ENCODE measurements at regions not wholly inside any gene's neighbourhood (a gene's known extent, or its start where the extent isn't known, plus 50 kb on each side); places are given as distances from the start of the nearest gene placed in this dataset.

DNA sequence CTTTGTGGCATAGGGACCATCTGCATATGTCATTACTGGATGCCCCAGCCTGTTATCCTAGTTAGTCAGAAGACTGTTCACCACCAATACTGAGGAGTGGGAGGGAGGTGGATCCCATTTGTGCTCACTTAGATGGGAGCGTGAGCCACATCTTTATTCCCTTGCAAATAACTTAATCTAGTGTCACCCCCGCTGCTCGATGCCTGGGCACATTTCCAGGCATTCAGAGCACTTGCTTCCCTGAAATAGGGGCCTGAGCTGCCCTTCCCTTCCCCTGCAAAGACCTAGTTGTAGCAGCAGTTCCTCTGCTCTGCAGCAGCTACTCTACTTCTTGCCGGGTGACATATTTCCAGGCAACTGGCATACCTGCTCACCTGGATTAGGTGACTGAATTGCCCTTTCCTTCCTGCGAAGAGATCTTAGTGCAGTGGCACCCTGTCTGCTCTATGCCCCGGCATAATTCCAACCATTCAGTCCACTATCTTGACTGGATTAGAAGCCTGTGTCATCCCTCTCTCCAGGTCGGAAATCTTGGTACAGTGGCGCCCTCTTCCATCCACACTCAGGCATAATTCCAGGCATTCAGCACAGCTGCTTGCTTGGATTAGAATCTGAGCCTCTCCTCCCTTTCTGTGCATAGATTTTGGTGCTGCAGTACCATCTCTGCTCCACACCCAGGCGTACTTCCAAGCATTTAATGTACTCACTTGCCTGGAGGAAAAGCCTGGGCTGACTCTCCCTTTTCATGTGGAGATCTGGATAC lies 1389.1 kb upstream of the TMEFF2 start:
- no peak for DNase-seq

DNA sequence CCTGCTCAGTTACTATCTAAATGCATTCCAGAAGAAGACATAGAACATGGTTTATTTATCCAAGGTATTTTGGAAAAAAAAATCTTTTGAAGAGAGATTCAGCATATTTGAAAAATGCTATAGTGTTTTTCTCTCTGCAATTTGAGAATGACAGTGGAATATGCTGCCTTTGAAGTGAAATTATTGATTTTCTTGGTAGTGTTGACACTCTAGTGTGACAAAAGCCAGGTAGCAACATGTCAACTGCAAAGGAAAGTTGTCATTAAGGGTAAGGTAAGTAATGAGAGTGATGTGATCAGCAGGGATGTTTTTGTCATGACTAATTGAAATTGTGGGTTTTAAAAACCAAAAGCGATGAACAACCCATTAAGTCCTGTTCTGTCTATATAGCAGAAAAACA lies 1387.1 kb upstream of the TMEFF2 start:
- no peak for DNase-seq

DNA sequence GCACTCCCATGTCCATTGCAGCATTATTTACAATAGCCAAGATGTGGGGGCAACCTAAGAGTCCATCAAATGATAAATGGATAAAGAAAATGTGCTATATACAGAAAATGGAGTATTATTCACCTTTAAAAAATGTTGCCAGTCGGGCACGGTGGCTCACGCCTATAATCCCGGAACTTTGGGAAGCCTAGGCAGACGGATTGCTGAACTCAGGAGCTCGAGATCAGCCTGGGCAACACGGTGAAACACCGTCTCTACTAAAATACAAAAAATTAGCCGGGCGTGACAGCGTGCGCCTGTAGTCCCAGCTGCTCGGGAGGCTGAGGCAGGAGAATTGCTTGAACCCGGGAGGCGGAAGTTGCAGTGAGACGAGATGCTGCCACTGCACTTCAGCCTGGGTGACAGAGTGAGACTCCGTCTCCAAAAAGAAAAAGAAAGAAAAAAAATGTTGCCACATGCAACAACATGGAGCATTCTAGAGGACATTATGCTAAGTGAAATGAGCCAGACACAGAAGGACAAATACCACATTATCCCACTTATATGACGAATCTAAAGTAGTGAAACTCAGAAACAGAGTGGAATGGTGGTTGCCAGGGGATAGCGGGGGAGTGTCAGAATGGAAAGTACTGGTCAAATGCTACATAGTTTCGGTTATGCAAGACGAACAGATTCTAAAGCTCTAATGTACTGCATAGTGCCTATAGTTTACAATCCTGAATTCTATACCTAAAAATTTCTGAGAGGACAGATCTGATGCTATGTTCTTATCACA lies 1385.6 kb upstream of the TMEFF2 start:
- no peak for DNase-seq

DNA sequence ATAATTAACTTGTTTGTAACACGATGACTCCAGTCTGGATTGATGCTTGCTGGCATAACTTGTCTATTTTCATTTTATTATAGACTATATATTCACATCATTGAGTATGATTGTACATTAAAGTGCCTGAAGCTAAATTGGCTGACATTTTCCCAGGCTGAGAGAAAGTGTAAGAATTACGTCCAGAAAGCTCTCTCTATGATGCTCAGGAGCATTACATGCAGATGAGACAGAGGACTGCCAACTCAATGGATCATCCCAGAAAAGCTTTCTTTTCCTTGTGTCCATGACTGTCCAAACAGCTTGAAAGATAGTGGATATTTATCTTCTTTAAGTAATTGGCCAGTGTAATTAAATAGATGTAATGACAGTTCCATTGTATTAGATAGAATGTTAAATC lies 1372.2 kb upstream of the TMEFF2 start:
- no peak for DNase-seq

DNA sequence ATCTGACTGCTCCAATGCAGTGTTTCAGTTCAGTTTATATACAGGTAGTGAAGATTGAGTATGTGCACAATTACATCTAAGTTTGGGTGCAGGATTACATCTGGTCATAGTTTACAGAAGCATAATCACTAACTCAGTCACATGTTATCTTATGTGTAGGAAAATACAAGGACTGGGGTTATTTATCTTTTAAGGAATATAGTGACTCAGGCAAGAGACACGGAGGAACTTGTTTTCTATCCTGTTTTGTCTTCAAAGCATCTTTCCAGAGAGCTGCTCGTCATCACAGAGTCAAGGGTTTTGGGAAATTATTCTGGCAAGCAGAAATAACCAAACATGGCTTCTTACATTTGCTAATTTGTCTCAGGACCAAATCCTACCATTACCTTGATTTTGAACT lies 1371.5 kb upstream of the TMEFF2 start:
- no peak for DNase-seq

DNA sequence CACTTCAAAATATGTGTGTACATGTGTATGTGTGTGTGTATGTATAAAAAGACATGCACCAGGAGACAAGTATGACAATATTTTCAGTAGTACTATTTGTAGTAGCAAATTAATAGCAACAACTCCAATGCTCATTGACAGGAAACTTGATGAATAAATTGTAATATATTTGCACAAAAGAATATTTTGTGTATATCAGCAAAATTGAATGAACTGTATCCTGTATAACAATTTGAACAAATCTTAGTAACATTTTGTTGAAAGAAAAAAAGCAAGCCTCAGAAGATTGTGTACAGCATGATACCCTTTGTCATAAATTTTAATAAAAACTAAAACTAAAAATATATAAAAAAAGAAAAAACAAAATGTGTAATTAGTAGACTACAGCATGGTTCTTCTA lies 1367.3 kb upstream of the TMEFF2 start:
- DNase-seq = no peak

DNA sequence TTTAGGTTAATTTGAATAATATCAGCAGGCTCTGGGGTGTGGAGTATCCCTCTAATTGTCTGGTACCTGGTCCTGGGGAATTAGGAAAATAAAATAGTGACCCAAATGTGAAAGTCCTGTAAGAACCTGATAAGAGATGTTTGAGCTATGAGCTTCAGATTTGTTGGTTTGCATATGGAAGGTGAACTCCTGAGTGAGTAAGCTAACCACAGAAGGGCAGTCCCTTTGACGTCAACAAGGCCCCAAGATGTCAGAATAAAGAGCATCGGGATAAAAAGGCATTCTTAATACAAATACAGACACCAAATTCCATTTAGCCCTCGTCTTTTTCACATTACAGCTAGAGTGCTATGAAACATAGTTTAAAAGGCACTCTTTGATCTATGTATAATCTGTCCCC lies 1366.3 kb upstream of the TMEFF2 start:
- no peak for DNase-seq

DNA sequence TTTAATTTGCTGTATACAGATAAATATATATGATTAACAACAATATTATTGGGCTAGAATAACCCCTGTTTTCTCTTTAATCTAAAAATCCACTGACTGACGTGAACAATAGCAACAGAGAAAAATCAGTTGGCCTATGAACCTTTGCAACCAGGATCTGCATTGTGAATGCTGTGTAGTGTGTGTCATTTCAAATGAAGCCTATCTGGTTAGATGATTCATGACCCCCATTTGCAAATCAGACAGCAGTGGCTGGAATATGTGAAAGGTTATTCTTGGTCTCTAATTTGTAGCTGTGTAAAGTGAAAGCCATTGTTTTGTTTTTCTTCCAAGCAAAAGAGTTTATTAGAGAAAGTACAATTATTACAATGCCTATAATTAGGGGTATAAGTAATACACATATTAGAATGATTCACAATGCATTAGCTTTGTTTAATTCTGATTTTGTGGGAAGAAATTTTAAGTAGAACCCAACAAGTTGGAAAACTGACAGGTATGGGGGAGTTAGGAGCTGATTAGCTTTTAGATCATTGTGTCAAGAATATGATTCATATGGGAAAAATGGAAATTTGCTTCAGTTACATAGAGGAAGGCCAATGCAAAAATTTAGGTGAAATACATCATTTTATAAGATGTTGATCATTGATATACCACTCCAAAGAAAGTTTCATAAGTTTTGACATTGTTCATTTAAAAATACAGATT lies 1362.2 kb upstream of the TMEFF2 start:
- no peak for DNase-seq

DNA sequence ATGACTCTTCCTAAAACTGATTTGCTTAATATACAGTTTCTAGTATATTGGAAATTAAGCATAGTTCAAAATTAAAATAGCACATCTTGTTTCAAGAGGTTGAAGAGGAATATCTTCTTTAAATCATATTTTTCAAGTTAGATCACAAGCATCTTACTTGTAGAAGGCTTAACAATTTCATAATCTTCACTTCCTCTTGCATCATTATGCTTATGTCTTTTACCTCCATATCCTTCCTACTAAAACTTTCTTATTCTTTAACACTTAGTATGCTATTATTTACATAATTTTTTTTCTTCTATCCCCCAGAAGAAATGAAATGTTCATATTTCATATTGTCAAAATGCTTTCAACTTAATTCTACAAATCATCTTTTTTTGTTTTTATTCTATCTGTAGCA lies 1354.9 kb upstream of the TMEFF2 start:
- no peak for DNase-seq

DNA sequence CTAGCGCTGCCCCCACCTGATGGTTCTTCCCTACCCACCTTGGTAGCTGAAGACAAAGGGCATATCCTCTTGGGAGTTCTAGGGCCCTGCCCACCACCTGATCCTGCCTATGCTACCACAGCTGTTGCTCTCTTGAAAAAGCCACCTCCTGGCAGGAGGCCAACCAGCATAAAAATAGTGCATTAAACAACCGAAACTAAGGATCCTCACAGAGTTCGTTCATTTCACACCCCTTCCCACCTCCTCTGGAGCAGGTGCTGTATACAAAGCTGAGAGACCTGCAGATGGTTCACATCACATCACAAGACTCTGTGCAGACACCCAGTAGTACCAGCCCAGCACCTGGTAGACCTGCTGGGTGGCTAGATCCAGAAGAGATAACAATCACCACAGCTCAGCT lies 1348.0 kb upstream of the TMEFF2 start:
- no peak for DNase-seq

DNA sequence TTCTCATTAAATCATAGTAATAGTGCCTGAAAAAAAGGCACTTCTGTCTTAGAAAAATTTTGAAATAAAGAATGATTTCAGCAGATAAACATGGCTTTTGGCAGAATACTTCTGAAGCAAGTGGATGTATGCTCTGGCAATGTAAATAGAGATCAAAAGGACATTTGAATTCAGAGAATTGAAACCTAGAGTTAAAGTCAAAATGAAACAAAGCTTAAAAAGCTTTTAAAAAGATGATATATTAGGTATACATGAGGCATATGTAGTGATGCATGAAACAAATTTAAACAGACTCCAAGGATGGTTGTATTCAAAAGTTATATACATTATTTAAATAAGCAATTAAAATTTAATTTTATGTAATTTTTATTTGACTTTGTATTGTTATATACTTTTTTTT lies 1344.5 kb upstream of the TMEFF2 start:
- no peak for DNase-seq

DNA sequence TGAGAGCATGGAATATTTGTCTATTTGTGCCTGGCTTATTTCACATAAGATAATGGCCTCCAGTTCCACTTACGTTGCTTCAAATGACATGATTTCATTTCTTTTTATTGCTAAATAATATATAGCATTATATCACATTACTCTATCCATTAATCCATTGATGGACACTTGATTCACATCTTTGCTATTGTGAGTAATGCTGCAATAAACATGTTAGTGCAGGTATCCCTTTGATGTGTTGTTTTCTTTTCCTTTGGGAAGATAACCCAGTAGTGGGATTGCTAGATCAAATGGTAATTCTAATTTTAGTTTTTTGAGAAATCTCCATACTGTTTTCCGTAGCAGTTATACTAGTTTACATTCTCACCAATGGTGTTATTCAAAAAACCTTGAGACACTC lies 1343.3 kb upstream of the TMEFF2 start:
- no peak for DNase-seq

DNA sequence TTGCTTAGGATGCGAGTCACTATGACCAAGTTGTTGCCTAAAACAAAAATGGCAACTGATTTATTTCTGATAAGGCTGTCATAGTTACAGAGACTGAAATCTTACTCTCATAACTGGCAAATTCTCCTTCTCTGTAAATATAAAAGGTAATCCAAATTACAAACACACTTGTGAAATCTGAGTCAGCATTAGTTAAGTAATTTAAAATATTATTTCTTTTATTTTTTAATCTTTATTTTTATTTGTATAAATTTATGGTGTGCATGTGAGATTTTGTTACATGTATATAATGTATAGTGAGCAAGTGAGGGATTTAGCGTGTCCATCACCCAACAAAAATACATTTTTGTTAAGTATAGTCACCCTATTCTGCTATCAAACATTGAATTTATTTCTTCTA lies 1342.8 kb upstream of the TMEFF2 start:
- no peak for DNase-seq

DNA sequence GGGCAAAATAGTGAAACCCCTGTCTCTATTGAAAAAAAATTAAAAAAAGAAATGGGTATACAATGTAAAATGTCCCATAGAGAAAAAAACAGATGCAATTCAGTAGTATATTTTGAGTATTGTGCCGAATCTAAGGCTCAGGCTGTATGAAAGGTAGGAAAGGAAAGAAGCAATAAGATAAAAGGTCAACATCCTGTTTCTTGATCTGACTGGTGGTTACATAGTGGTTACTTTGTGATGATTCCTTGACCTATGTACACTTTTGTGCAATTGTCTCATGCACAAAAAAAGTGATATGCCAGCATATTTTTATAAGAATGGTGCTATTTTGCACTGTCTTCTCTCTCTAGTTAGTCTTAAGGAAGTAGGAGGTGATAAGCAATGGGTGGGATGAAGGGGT lies 1333.7 kb upstream of the TMEFF2 start:
- no peak for DNase-seq

DNA sequence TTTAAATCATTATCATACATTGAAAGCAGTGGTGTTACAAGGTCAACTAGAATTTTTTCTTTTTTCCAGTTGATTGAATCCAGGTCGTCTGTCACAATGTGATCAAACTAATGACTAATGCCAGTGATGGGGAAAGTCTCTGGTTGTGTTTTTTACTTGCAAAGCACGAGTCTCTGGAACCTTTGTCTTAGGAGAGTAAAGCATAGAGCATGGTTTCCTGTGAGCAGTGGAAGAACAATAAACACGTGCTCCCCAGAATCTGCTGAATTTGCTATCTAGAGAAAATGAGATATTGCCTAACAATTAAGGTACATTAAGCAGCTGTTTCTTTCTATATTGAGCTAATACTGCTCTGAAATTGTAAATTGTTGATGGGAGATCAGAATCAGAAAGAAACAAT lies 1332.4 kb upstream of the TMEFF2 start:
- DNase-seq = no peak

DNA sequence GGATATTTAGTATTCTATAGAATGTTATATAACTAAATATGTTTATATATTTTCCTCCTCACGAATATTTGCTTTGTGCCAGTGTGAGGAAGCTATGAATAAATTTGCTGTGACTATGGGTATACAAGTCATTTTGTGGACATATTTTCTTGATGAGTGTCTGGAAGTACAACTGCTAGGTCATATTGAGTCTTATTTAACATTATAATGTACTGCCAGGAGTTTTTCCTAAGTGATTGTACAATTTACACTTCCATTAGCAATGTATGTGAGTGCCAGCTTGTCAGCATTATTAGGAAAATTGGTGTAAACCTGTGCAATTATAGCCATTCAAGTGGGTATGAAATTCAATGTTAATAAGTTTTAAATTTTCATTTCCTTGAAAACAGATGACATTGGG lies 1328.9 kb upstream of the TMEFF2 start:
- no peak for DNase-seq

DNA sequence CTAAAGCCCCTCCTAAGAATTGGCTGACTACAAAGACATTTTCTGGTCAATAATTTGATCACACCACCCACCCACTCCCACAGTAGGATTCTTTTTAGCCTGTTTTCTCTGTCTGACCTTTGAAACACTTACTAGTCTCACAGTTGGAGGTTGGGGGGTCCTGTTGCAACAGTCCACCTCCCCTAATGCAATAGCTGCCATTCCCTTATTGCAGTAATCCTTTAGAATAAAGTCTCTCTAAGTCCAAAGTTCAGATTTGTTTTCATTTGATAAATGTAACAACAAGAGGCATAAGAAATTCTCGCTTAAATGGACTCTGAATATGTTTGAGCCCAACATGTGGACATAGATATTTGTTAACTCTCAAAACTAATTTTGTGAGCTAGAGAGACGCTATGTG lies 1326.8 kb upstream of the TMEFF2 start:
- no peak for DNase-seq

DNA sequence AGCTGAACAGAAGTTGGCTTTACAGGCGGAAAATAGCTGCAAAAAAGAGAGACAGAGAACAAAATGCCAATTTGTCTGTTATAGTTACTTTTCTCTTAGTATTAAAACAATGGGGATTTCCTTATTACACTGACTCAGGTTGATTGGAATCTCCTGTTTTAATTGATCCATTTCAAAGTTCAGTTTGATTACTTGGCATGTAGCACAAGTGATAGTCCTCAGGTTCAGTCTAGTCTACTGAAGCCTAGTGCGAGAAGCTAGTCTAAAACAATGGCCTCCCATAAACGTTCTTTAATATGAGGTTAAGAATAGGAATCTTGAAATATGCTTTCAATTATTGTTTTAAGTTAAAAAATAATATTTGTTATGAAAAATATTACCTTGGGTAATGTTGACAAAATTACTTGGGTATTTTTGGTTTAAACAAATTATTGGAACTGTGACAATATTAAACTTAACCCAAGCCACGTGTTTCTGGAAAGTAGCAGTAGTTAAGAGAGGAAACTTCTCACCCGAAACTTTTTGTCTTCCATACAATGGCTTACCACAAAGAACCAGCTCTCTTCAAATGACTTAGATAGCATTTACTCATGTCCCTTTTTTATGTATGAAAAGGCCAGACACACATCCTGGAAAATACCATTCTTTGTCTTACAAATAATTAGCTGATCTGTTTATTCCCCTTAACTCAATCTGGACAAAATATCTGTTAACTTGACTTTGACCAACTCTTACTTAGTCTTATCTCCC lies 1326.2 kb upstream of the TMEFF2 start:
- no peak for DNase-seq

DNA sequence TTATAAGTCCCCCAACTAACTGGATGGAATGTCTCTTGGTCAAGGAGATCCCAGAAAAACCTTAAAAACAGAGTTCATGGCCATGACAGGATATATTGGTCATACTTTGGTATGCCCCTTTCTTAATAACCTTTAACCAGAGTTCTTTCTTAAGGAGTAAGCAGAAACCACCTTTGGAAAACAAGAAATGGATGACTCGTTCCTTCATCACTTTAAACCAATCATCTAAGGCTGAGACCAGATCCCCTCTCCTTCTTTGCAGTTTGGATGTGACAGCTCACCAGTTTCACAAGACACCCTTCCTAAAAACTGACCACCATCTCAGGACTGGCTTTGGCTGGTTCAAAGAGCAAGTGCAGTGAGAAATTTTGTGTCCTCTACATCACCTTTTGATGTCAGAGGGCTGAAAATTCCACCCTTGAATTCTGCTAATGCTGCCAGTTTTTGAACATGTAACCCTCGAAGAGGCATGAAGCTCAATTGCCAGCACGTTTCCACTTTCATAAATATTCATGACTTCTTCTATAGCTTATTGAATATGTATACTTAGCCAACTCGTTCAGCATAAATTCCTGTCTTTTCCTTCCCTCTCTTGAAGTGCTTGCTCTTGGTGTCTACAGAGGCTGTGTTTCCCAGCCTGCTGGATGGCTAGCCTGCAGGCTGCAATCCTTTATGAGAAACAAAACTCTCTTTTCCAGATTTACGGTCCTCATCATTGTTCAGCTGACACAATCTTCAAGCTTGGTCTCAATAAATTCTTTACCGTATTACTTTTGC lies 1323.5 kb upstream of the TMEFF2 start:
- no peak for DNase-seq

DNA sequence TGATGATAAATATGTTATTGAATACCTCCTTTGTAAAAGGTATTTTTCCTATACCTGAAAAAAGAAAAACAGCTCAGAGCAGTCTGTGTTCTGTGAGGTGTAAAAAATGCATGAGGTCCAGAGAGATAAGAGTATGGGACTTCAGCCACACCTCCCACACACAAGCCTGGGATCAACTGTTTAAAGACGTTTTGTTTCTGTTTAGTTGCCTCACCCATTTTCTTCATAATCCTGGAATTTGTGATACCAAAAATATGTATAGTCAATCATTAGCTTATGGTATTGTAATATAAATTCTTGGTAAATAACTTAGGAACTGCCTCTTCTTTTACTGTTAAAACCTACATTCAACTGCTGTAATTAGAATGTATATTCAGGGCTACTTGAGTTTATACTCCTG lies 1322.9 kb upstream of the TMEFF2 start:
- no peak for DNase-seq

DNA sequence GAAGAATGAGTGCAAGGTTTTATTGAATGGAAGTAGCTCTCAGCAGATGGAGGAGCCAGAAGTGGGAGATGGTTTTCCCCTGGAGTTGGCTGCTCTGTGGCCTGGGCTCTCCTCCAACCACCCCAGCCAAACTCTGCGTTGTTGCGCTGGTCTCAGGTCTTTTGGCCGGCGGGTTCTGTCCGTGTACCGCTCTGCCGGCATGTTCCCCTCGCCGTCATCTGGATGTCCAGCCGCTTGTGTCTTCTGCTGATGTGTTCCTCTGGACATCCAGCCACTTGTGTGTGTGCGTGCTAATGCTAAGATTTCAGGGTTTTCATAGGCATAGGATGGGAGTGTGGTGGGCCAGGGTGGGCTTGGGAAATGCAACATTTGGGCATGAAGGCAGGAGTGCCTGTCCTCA lies 1311.3 kb upstream of the TMEFF2 start:
- DNase-seq = no peak

DNA sequence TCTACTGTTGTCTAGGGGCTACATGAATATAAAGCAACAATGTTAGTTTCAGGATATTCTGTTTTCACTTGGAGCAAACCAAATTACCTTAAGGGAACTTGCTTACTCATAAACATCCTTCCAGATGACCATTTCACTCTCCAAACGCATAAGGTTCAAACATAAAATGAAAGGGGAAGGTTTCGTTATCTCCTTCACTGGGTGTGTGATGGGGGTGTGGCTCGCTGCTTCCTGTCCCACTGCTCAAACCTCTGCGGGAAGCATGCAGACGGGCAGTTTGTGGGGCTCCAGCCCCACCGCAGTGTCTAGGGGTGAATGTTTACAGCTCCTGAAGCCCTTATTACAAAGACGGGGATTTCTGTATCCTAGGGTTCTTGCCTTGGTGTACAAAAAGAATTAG lies 1310.9 kb upstream of the TMEFF2 start:
- DNase-seq = no peak

All from activated CD4-positive, alpha-beta T cell treated with anti-CD3 and anti-CD28 coated beads for 4 hours (primary cell).